Uterus (tissue), 3 donors: ENCODE measurements at regions not wholly inside any gene's neighbourhood (a gene's known extent, or its start where the extent isn't known, plus 50 kb on each side); places are given as distances from the start of the nearest gene placed in this dataset.
"Not testable (repeated sequence)": the region's sequence is repeated elsewhere in the genome, so short reads cannot be mapped to it uniquely, and the experiment has no call there.

Experiments used
- DNase-seq, 2 donors: peaks; one replicate each; pipeline ENCODE4 v3.0.0-alpha.2; 2019 to 2020
- H3K27ac ChIP-seq, 2 donors: fragments of 200-600 bp; sonication (generic); 1 replicate in 1 of 2; 2 replicates in 1 of 2; pipeline ENCODE4 v1.5.1; 2016 to 2018
- H3K27me3 ChIP-seq, 2 donors: fragments of 200-600 bp; sonication (generic); one replicate each; pipeline ENCODE4 v1.5.1; 2018 to 2019; ENCODE audit warnings: control low read depth in 1 of 2
- H3K36me3 ChIP-seq, 2 donors: fragments of 200-600 bp; sonication (generic); one replicate each; pipeline ENCODE4 v1.5.1; 2019; ENCODE audit warnings: control low read depth in 1 of 2
- H3K4me1 ChIP-seq, 2 donors: fragments of 200-600 bp; sonication (generic); one replicate each; pipeline ENCODE4 v1.5.1; 2018 to 2019; ENCODE audit warnings: control low read depth in 1 of 2
- H3K4me3 ChIP-seq, 2 donors: fragments of 200-600 bp; sonication (generic); 1 replicate in 1 of 2; 2 replicates in 1 of 2; pipeline ENCODE4 v1.5.1; 2018 to 2019; ENCODE audit warnings: mild to moderate bottlenecking in 1 of 2
- H3K9me3 ChIP-seq, 2 donors: fragments of 200-600 bp; sonication (generic); one replicate each; pipeline ENCODE4 v1.5.1; 2019; ENCODE audit warnings: control low read depth in 1 of 2
- CTCF ChIP-seq, 4 experiments: fragments of 200-600 bp in 2 of 4; fragments of 450-650 bp in 2 of 4; sonication (generic) in 2 of 4; IDR thresholded peaks; one replicate each; pipeline ENCODE4 v1.5.1; 2016 to 2019; ENCODE audit warnings: antibody characterized with exemption in 4 of 4, mild to moderate bottlenecking in 2 of 4, moderate library complexity in 1 of 4
- POLR2A ChIP-seq, 2 donors: fragments of 450-650 bp; IDR thresholded peaks; one replicate each; pipeline ENCODE4 v1.6.1; 2016; ENCODE audit warnings: antibody characterized with exemption in 2 of 2, mild to moderate bottlenecking in 1 of 2, moderate library complexity in 1 of 2
- intact Hi-C: fragments of 100-400 bp; cut with DNase I; formaldehyde crosslinking; loops from one replicate; pipeline ENCODE4 v1.15.1; 2023; ENCODE audit warnings: low total_unique reads
- donor health status: DM: yes; HTN: yes; CAD: no.

GRCh38 chr19:20273951-20274570 is 107.0 kb downstream of the ZNF486 start:
- intact Hi-C loops: no loop called here

GRCh38 chr19:20273376-20273775 is 106.4 kb downstream of the ZNF486 start:
- Histone ChIP-seq H3K27ac (no peak overlapping the region), H3K4me3 (no peak overlapping the region), H3K4me1 (no peaks in the 10 kb centered on the region), H3K9me3 (no peaks in the 10 kb centered on the region), H3K36me3 (no peaks in the 10 kb centered on the region), H3K27me3 (no peaks in the 10 kb centered on the region)
- TF ChIP-seq CTCF (IDR thresholded peaks at IDR 0.05) (no peak), POLR2A (IDR thresholded peaks at IDR 0.05) (no peak)
- DNase-seq: no peak
- intact Hi-C loops: no loop called here

More at GRCh38 chr19:20273951-20274570, 107.0 kb downstream of the ZNF486 start:
- Histone ChIP-seq H3K27ac (no peak overlapping the region), H3K27me3 (no peaks in the 10 kb centered on the region), H3K4me1 (no peaks in the 10 kb centered on the region), H3K36me3 (no peaks in the 10 kb centered on the region), H3K9me3 (no peaks in the 10 kb centered on the region), H3K4me3 (no peak overlapping the region)
- DNase-seq: no peak
- TF ChIP-seq POLR2A (IDR thresholded peaks at IDR 0.05) (no peak), CTCF (IDR thresholded peaks at IDR 0.05) (no peak)

DNA sequence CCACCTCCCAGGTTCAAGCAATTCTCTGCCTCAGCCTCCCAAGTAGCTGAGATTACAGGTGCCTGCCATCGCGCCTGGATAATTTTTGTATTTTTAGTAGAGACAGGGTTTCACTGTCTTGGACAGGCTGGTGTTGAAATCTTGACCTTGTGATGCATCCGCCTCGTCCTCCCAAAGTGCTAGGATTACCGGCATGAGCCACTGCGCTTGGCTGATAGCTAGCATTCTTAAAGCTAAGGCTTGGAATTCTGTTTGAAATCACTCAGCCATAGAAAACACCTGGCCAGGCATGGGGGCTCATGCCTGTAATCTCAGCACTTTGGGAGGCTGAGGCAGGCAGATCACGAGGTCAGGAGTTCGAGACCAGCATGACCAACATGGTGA is 105.6 kb downstream of the ZNF486 start:
- DNase-seq, intact Hi-C loops, H3K9me3 ChIP-seq, H3K27ac ChIP-seq, H3K27me3 ChIP-seq, H3K36me3 ChIP-seq, H3K4me3 ChIP-seq, H3K4me1 ChIP-seq: not testable (repeated sequence)

GRCh38 chr19:20271927-20272626 is 105.1 kb downstream of the ZNF486 start:
- H3K36me3 ChIP-seq, DNase-seq, H3K4me3 ChIP-seq, H3K4me1 ChIP-seq, H3K27ac ChIP-seq, intact Hi-C loops, H3K27me3 ChIP-seq, H3K9me3 ChIP-seq: not testable (repeated sequence)

DNA sequence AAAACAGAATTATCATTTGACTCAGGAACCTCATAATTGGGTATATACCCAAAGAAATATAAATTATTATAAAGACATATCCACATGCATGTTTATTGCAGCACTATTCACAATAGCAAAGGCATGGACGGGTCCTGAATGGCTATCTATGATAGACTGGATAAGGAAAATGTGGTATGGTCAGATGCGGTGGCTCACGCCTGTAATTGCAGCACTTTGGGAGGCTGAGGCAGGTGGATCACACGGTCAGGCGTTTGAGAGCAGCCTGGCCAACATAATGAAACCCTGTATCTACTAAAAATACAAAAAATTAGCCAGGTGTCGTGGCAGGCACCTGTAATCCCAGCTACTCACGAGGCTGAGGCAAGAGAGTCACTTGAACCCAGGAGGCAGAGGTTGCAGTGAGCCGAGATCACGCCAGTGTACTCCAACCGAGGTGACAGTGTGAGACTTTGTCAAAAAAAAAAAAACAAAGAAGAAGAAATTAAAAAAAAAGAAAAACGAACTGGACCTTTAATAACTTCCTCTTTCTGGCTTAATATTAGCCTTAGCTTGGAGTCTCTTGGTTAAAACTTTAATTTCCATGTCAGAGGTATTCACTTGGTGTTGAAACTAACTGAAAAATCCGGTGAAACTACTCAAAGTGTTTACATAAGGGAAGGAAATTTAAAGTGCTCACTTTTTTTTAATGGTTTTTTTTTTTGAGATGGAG is 104.4 kb downstream of the ZNF486 start:
- H3K36me3 ChIP-seq: no peaks in the 10 kb centered on the region
- no peaks in the 10 kb centered on the region for H3K27me3 ChIP-seq
- TF ChIP-seq POLR2A (IDR thresholded peaks at IDR 0.05): no peak
- no peak for TF ChIP-seq CTCF (IDR thresholded peaks at IDR 0.05)
- intact Hi-C loops: no loop called here
- no peaks in the 10 kb centered on the region for H3K4me1 ChIP-seq
- no peak overlapping the region for H3K27ac ChIP-seq
- no peak for DNase-seq
- no peak overlapping the region for H3K4me3 ChIP-seq
- H3K9me3 ChIP-seq: no peaks in the 10 kb centered on the region

DNA sequence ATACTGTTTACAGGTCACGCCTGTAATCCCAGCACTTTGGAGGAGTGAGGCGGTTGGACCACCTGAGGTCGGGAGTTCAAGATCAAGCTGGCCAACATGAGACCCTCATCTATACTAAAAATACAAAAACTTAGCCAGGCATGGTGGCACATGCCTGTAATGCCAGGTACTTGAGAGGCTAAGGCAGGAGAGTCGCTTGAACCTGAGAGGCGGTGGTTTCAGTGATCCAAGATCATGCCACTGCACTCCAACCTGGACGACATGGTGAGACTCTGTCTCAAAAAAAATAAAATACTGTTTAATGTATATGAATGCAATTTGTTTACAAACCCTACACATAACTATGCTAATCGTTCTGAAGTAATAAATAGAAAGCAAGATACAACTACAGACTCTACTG is 102.4 kb downstream of the ZNF486 start:
- H3K9me3 ChIP-seq: no peaks in the 10 kb centered on the region
- H3K27ac ChIP-seq: no peak overlapping the region
- no peaks in the 10 kb centered on the region for H3K27me3 ChIP-seq
- no peaks in the 10 kb centered on the region for H3K4me1 ChIP-seq
- intact Hi-C loops: no loop called here
- H3K4me3 ChIP-seq: no peak overlapping the region
- no peak for DNase-seq
- H3K36me3 ChIP-seq: no peaks in the 10 kb centered on the region
- TF ChIP-seq CTCF (IDR thresholded peaks at IDR 0.05) (no peak), POLR2A (IDR thresholded peaks at IDR 0.05) (no peak)

DNA sequence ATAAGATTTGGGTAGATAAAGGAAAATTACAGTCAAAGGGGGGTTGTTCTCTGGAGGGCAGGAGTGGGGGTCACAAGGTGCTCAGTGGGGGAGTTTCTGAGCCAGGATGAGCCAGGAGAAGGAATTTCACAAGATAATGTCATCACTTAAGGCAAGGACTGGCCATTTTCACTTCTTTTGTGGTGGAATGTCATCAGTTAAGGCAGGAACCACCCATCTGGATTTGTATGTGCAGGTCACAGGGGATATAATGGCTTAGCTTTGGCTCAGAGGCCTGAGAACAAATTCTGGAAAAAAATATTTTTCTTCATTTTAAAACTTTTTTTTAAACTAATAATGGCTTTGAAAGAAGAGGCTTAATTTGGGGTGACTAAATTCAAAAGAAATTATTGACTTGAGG is 94.5 kb downstream of the ZNF486 start:
- intact Hi-C loops, H3K4me1 ChIP-seq, H3K36me3 ChIP-seq, H3K4me3 ChIP-seq, H3K9me3 ChIP-seq, H3K27ac ChIP-seq, H3K27me3 ChIP-seq, DNase-seq: not testable (repeated sequence)

- H3K4me1 ChIP-seq, H3K27me3 ChIP-seq, intact Hi-C loops, H3K27ac ChIP-seq, H3K36me3 ChIP-seq, DNase-seq, H3K9me3 ChIP-seq, H3K4me3 ChIP-seq: not testable (repeated sequence)
These were observed 93.7 kb downstream of the ZNF486 start for GRCh38 chr19:20260738-20261137.
